GM12875 (cell line): ENCODE measurements at regions not wholly inside any gene's neighbourhood (a gene's known extent, or its start where the extent isn't known, plus 50 kb on each side); places are given as distances from the start of the nearest gene placed in this dataset.

Source experiments
- H3K4me3 ChIP-seq: one replicate; pipeline ENCODE4 v1.5.1; 2011; ENCODE audit warnings: low read depth, low read length, control low read depth
- TF ChIP-seq, protein P1 (sequence below): IDR thresholded peaks from 2 replicates; pipeline ENCODE4 v1.5.1; 2011; ENCODE audit warnings: low read depth, mild to moderate bottlenecking, control low read depth, inconsistent platforms, low read length, moderate library complexity, borderline replicate concordance; ENCODE audit not compliant: insufficient read depth

DNA sequence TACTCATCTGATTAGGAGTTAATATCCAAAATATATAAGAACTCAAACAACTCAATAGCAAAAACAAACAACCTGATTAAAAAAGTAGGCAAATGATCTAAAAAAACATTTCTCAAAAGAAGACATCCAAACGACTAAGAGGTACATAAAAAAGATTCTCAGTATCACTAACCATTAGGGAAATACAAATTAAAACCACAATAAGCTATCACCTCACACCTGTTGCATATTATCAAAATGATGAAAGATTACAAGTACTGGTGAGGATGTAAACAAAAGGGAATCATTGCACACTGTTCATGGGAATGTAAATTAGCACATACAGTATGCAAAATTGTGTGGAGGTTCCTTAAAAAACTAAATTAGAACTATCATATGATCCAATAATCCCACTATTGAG is 865.5 kb downstream of the TMEM182 start:
- H3K4me3 ChIP-seq, result no peak overlapping the region
- TF ChIP-seq, protein P1, sequence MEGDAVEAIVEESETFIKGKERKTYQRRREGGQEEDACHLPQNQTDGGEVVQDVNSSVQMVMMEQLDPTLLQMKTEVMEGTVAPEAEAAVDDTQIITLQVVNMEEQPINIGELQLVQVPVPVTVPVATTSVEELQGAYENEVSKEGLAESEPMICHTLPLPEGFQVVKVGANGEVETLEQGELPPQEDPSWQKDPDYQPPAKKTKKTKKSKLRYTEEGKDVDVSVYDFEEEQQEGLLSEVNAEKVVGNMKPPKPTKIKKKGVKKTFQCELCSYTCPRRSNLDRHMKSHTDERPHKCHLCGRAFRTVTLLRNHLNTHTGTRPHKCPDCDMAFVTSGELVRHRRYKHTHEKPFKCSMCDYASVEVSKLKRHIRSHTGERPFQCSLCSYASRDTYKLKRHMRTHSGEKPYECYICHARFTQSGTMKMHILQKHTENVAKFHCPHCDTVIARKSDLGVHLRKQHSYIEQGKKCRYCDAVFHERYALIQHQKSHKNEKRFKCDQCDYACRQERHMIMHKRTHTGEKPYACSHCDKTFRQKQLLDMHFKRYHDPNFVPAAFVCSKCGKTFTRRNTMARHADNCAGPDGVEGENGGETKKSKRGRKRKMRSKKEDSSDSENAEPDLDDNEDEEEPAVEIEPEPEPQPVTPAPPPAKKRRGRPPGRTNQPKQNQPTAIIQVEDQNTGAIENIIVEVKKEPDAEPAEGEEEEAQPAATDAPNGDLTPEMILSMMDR, result no peak

DNA sequence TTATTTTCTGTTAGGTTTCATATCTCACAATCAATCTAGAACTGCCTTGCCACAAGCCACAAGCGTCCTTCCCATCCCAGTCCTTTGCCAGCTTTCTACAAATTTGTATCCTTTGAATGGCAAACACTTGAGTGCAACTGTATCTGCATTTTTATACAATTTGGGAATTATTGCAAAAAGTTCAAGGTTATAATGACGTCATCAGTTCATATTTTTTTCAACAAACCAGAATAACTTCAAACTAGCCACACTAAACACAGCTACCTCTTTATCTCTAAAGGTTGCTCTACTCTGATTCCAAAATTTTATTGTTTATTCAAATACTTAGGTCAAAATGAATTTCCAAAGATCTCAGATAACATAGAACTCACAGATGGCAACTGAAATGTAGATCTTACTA is 877.1 kb downstream of the TMEM182 start:
- H3K4me3 ChIP-seq, result no peak overlapping the region
- TF ChIP-seq, protein P1, result no peak

DNA sequence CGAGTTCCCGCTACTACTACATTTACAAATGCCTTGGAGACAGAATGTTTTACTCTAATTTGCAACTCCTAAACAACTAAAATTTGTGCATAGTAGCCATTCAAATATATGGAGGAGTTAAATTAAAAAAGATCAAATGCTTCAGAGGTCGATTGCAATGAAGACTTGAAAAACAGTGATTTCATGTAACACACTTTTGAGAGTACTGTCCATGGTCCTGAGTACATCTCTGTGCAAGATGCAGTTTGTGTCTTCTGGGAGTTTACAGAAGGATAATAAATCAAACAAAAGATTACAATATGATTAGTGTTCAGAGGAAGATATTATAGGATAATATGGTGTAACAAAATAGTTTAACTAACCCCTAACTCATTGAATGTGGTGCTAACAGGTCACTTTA is 894.7 kb downstream of the TMEM182 start:
- no peak overlapping the region for H3K4me3 ChIP-seq
- TF ChIP-seq, protein P1, result no peak

DNA sequence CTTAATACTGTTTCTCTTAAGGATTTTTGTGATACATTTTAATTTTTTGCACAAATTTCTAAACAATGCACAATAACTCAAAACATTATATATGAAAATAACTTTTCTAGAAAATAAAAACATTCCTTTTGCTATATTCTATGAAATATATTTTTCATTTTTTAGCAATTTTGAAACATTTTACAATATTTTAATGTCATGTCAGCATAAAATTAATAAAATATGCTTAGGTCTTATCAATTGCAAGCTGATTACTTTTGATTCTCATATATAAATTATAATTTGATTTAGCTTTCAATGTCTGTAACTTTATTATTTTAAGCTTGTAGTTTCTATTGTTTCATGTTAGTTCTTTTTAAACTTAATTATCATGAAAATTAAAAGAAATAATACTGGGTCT is 898.7 kb downstream of the TMEM182 start:
- TF ChIP-seq, protein P1, result no peak
- no peak overlapping the region for H3K4me3 ChIP-seq

DNA sequence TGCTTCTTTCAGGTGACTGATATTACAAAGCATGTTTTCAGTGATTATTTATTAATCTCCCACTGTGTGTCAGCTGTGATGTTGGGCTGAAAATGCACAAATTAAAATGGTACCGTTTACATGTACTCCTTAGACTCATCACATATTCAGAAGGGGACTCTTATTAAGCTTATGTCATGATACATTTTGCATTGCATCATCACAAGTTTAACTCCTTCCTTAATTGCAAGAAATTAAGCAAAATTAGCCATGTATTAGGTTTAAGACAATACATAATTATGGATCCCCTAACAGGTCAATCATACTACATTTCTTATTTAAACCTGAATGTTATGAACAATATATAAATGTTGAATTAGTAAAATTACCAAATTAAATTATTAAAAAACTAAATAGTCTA is 899.1 kb downstream of the TMEM182 start:
- H3K4me3 ChIP-seq, result no peak overlapping the region
- TF ChIP-seq, protein P1, result no peak

DNA sequence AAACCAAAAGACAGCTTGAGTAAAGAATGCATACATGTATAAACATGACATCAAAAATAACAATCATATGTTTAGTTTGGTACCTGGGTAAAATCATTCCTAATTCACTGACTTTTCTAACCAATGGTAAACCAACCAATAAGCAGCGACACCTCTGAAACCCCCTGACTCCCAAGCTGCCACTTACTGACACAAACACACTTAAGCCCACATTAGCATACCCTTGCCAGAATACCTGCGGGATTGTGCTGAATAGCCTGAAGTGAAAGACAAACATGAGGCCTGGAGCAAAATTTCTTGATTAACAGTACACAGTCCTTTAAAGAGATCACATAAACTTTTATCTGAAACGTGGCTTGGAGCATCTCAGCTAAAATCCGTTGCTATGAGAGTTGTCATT is 902.9 kb downstream of the TMEM182 start:
- TF ChIP-seq, protein P1, result no peak

DNA sequence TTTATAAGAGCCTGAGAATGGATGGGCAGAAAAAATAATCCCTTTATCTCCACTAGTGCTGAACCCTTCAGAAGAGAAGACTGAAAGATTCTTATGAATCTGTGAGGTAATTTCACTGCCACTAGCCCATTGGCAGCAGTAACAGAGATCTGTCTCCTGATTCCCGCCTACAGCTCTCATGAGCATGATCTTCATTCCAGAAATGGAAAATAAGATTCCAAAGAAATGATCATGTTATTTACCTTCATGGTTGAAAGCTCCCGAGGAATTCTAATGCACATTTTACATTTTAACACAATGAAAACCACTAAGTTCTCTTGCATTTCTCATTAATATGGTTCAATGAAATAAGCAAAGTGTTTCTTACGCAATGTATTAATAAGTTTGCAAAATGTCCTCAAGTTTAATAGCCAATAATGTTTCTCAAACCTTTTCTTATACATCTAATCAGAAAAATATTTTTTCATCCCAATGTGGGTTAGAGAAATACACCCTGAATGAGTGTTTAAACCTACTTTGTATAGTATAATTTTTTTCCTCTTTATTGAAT is 905.6 kb downstream of the TMEM182 start:
- TF ChIP-seq, protein P1, result no peak

More for the DNA sequence above, 902.9 kb downstream of the TMEM182 start:
- no peak overlapping the region for H3K4me3 ChIP-seq

More for the DNA sequence above, 905.6 kb downstream of the TMEM182 start:
- no peak overlapping the region for H3K4me3 ChIP-seq
